H9 (cell line): ENCODE measurements at regions not wholly inside any gene's neighbourhood (a gene's known extent, or its start where the extent isn't known, plus 50 kb on each side); places are given as distances from the start of the nearest gene placed in this dataset.

Source experiments
- DNase-seq: peaks from one replicate; pipeline ENCODE4 v3.0.0-alpha.2; 2017
- H2AFZ ChIP-seq: one replicate; pipeline ENCODE4 v1.6.1; 2013; ENCODE audit warnings: mild to moderate bottlenecking, low read length, control low read depth, moderate library complexity
- H2AK5ac ChIP-seq: 2 replicates; pipeline ENCODE4 v1.6.1; 2013; ENCODE audit warnings: low read length, control low read depth, mixed read lengths; ENCODE audit not compliant: insufficient read length
- H2BK120ac ChIP-seq: one replicate; pipeline ENCODE4 v1.6.1; 2013; ENCODE audit warnings: low read depth, mild to moderate bottlenecking, low read length, control low read depth, inconsistent platforms; ENCODE audit not compliant: poor library complexity, severe bottlenecking
- H2BK12ac ChIP-seq: 2 replicates; pipeline ENCODE4 v1.6.1; 2013; ENCODE audit warnings: low read length, control low read depth, mixed read lengths, low read depth; ENCODE audit not compliant: insufficient read length
- H2BK15ac ChIP-seq: 2 replicates; pipeline ENCODE4 v1.6.1; 2013; ENCODE audit warnings: low read depth, low read length, control low read depth
- H2BK20ac ChIP-seq: one replicate; pipeline ENCODE4 v1.6.1; 2013; ENCODE audit warnings: low read depth, mild to moderate bottlenecking, low read length, control low read depth, inconsistent platforms; ENCODE audit not compliant: poor library complexity, severe bottlenecking
- H2BK5ac ChIP-seq: 2 replicates; pipeline ENCODE4 v1.6.1; 2013; ENCODE audit warnings: low read length, control low read depth, mixed read lengths; ENCODE audit not compliant: insufficient read length
- H3K14ac ChIP-seq: 2 replicates; pipeline ENCODE4 v1.6.1; 2013; ENCODE audit warnings: low read length, control low read depth; ENCODE audit not compliant: insufficient read depth
- H3K18ac ChIP-seq: 2 replicates; pipeline ENCODE4 v1.6.1; 2013; ENCODE audit warnings: low read depth, mild to moderate bottlenecking, mixed read lengths, low read length, control low read depth; ENCODE audit not compliant: insufficient read length
- H3K23ac ChIP-seq: 2 replicates; pipeline ENCODE4 v1.6.1; 2013; ENCODE audit warnings: low read length, control low read depth, mixed read lengths, low read depth; ENCODE audit not compliant: insufficient read length
- H3K23me2 ChIP-seq: 2 replicates; pipeline ENCODE4 v1.6.1; 2013; ENCODE audit warnings: low read depth, mild to moderate bottlenecking, mixed read lengths, low read length, control low read depth; ENCODE audit not compliant: insufficient read length, poor library complexity, severe bottlenecking
- H3K27ac ChIP-seq: 2 replicates; pipeline ENCODE4 v1.5.1; 2013; ENCODE audit warnings: low read length, control low read depth, mixed read lengths, low read depth; ENCODE audit not compliant: insufficient read length
- H3K27me3 ChIP-seq: 2 replicates; pipeline ENCODE4 v1.6.1; 2013; ENCODE audit warnings: low read length, control low read depth, inconsistent platforms; ENCODE audit not compliant: insufficient read depth
- H3K4ac ChIP-seq: 2 replicates; pipeline ENCODE4 v1.6.1; 2013; ENCODE audit warnings: low read depth, mild to moderate bottlenecking, control low read depth, inconsistent platforms, low read length, moderate library complexity
- H3K4me1 ChIP-seq: 2 replicates; pipeline ENCODE4 v1.6.1; 2013; ENCODE audit warnings: low read length, control low read depth, inconsistent platforms; ENCODE audit not compliant: insufficient read depth
- H3K4me2 ChIP-seq: 2 replicates; pipeline ENCODE4 v1.6.1; 2013; ENCODE audit warnings: low read length, control low read depth, mixed read lengths; ENCODE audit not compliant: insufficient read length, insufficient read depth
- H3K56ac ChIP-seq: 2 replicates; pipeline ENCODE4 v1.6.1; 2013; ENCODE audit warnings: low read depth, mild to moderate bottlenecking, mixed read lengths, low read length, control low read depth; ENCODE audit not compliant: insufficient read length
- H3K79me1 ChIP-seq: 2 replicates; pipeline ENCODE4 v1.6.1; 2013; ENCODE audit warnings: low read depth, mild to moderate bottlenecking, moderate library complexity, low read length, control low read depth, inconsistent platforms; ENCODE audit not compliant: insufficient read depth, poor library complexity, severe bottlenecking
- H3K79me2 ChIP-seq: 2 replicates; pipeline ENCODE4 v1.6.1; 2013; ENCODE audit warnings: low read length, control low read depth, inconsistent platforms; ENCODE audit not compliant: insufficient read depth
- H3K9ac ChIP-seq: 2 replicates; pipeline ENCODE4 v1.6.1; 2013; ENCODE audit warnings: low read length, control low read depth, mixed read lengths; ENCODE audit not compliant: insufficient read length; ENCODE audit errors: extremely low read depth
- H3K9me3 ChIP-seq: one replicate; pipeline ENCODE4 v1.6.1; 2013; ENCODE audit warnings: low read depth, low read length, inconsistent platforms; ENCODE audit not compliant: control insufficient read depth
- H3T11ph ChIP-seq: one replicate; pipeline ENCODE4 v1.6.1; 2013; ENCODE audit warnings: mild to moderate bottlenecking, low read length, control low read depth, inconsistent platforms
- H4K20me1 ChIP-seq: one replicate; pipeline ENCODE4 v1.6.1; 2013; ENCODE audit not compliant: control insufficient read depth, insufficient read length, insufficient read depth
- H4K5ac ChIP-seq: 2 replicates; pipeline ENCODE4 v1.6.1; 2013; ENCODE audit warnings: low read depth, mild to moderate bottlenecking, mixed read lengths, low read length, control low read depth; ENCODE audit not compliant: insufficient read length
- H4K8ac ChIP-seq: replicated peaks from 2 replicates; pipeline ENCODE4 v1.6.1; 2013; ENCODE audit warnings: low read length, control low read depth, mixed read lengths, low read depth; ENCODE audit not compliant: insufficient read length
- H4K91ac ChIP-seq: 2 replicates; pipeline ENCODE4 v1.6.1; 2013; ENCODE audit warnings: low read depth, mild to moderate bottlenecking, moderate library complexity, mixed read lengths, low read length, control low read depth; ENCODE audit not compliant: insufficient read length
- H3K27ac Mint-ChIP-seq, 3 experiments: 2 replicates in 2 of 3; 3 replicates in 1 of 3; pipeline ENCODE4 v1.8.0; 2020 to 2021; ENCODE audit warnings: mixed read lengths in 3 of 3, mild to moderate bottlenecking in 1 of 3, moderate library complexity in 1 of 3
- H3K27me3 Mint-ChIP-seq: 2 replicates; pipeline ENCODE4 v1.8.0; 2021; ENCODE audit warnings: low read depth, mild to moderate bottlenecking, moderate library complexity, mixed read lengths
- H3K36me3 Mint-ChIP-seq, 3 experiments: 2 replicates in 2 of 3; 3 replicates in 1 of 3; pipeline ENCODE4 v1.8.0; 2020 to 2021; ENCODE audit warnings: low read depth in 3 of 3, mixed read lengths in 3 of 3; ENCODE audit not compliant: insufficient read depth in 1 of 3
- H3K4me1 Mint-ChIP-seq, 2 experiments: 2 replicates each; pipeline ENCODE4 v1.8.0; 2020; ENCODE audit warnings: mixed read lengths in 2 of 2
- H3K4me3 Mint-ChIP-seq, 2 experiments: 2 replicates in 1 of 2; 3 replicates in 1 of 2; pipeline ENCODE4 v1.8.0; 2020 to 2021; ENCODE audit warnings: mild to moderate bottlenecking in 2 of 2, mixed read lengths in 2 of 2, moderate library complexity in 1 of 2
- H3K9me3 Mint-ChIP-seq, 2 experiments: 2 replicates in 1 of 2; 3 replicates in 1 of 2; pipeline ENCODE4 v1.8.0; 2020; ENCODE audit warnings: mild to moderate bottlenecking in 2 of 2, mixed read lengths in 2 of 2, moderate library complexity in 1 of 2
- CTCF ChIP-seq: fragments of 200-600 bp; sonication (generic); conservative IDR thresholded peaks from 3 replicates; pipeline ENCODE4 v1.8.0; 2021; ENCODE audit warnings: antibody characterized with exemption, mild to moderate bottlenecking
- WGBS: extraction: QIAGEN DNeasy Blood & Tissue Kit; methylation state at CpG from one replicate; pipeline ENCODE4 v1.1.7; 2013; ENCODE audit warnings: missing lambda C conversion rate, low lambda C conversion rate, mixed read lengths; ENCODE audit not compliant: insufficient read length; ENCODE audit errors: extremely low coverage; 5-methylcytosine and 5-hydroxymethylcytosine counted together

DNA sequence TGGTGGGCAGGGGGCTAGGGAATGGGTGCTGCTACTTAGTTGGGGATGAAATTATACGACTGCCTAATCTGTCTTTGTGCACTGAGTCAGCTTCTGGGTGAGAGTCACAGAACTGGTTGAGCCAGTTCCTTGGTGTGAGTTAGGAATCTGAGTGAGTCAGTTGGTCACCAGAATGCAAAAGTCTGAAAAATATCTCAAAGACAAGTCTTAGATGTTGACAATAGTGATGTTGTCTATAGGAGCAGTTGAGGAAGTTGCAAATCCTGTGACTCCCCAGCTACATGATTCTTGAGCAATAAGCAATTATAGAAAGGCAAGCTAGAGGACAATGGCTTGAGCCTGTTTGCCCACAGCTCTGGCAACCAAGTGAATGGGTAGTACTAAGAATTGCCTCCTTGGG is 399.2 kb downstream of the CNTNAP4 start:
- no peaks in the 10 kb centered on the region for H3K27me3 ChIP-seq
- H2BK120ac ChIP-seq: no peak overlapping the region
- no peak overlapping the region for H2BK5ac ChIP-seq
- no peaks in the 10 kb centered on the region for H3K9me3 ChIP-seq
- peaks cover 4% of the 10 kb centered on the region for H3K4me1 ChIP-seq
- Mint-ChIP-seq H3K27me3 (no peaks in the 10 kb centered on the region), H3K9me3 (peaks cover 2 to 7% of the 10 kb centered on the region in 2 experiments; a peak in 2 of 5 replicates), H3K27ac (no peak overlapping the region), H3K4me1 (peaks cover 8 to 11% of the 10 kb centered on the region in 2 experiments), H3K4me3 (no peak overlapping the region), H3K36me3 (peaks cover 0 to 3% (median 0%) of the 10 kb centered on the region in 3 experiments; a peak in 2 of 7 replicates)
- no CpG with 5 or more reads among the region's 1 CpG for WGBS
- no peak for TF ChIP-seq CTCF
- H3K9ac ChIP-seq: no peak overlapping the region
- H3K27ac ChIP-seq: no peak overlapping the region
- H4K91ac ChIP-seq: no peak overlapping the region
- H2BK20ac ChIP-seq: no peak overlapping the region
- H3K23ac ChIP-seq: no peak overlapping the region
- no peak overlapping the region for H4K8ac ChIP-seq
- H2BK15ac ChIP-seq: no peak overlapping the region
- no peaks in the 10 kb centered on the region for H3K79me1 ChIP-seq
- H3K18ac ChIP-seq: no peak overlapping the region
- no peak overlapping the region for H3K4me2 ChIP-seq
- no peak overlapping the region for H4K5ac ChIP-seq
- no peak overlapping the region for H2AK5ac ChIP-seq
- H3K4ac ChIP-seq: no peak overlapping the region
- no peak overlapping the region for H2AFZ ChIP-seq
- no peaks in the 10 kb centered on the region for H4K20me1 ChIP-seq
- H3K14ac ChIP-seq: no peak overlapping the region
- H3K23me2 ChIP-seq: no peaks in the 10 kb centered on the region
- H2BK12ac ChIP-seq: no peak overlapping the region
- H3K79me2 ChIP-seq: no peaks in the 10 kb centered on the region
- DNase-seq: peak; percentile 35
- H3T11ph ChIP-seq: no peak overlapping the region
- H3K56ac ChIP-seq: no peak overlapping the region
